AG04450 (cell line): ENCODE measurements at regions not wholly inside any gene's neighbourhood (a gene's known extent, or its start where the extent isn't known, plus 50 kb on each side); places are given as distances from the start of the nearest gene placed in this dataset.

Experiments used
- CTCF ChIA-PET: fragments of 300-600, 350-600 bp; formaldehyde crosslinking; extraction: SDS; loops from one replicate; lab custom pipeline; 2022; ENCODE audit warnings: antibody characterized with exemption, inconsistent platforms; lab: Charles Lee
- POLR2A ChIA-PET: fragments of 350-600 bp; formaldehyde crosslinking; extraction: SDS; loops from one replicate; lab custom pipeline; 2021; ENCODE audit warnings: antibody characterized with exemption, inconsistent platforms; lab: Yijun Ruan, JAX
- DNase-seq: peaks from one replicate; pipeline ENCODE4 v3.0.0-alpha.2; 2011; ENCODE audit warnings: low read depth, low spot score
- H3K27ac ChIP-seq: one replicate; pipeline ENCODE4 v1.5.1; 2012; ENCODE audit warnings: low read depth, low read length, control low read depth
- H3K27me3 ChIP-seq: one replicate; pipeline ENCODE4 v1.6.0; 2012; ENCODE audit warnings: low read length; ENCODE audit not compliant: control insufficient read depth, insufficient read depth
- H3K4me3 ChIP-seq: 2 replicates; pipeline ENCODE4 v1.5.1; 2011; ENCODE audit warnings: mild to moderate bottlenecking, low read depth, low read length, control low read depth
- H3K9me3 ChIP-seq: 2 replicates; pipeline ENCODE4 v1.5.1; 2012; ENCODE audit warnings: low read length; ENCODE audit not compliant: control insufficient read depth, insufficient read depth
- CTCF ChIP-seq: IDR thresholded peaks from 2 replicates; pipeline ENCODE4 v1.5.1; 2011; ENCODE audit warnings: low read depth, low read length, control low read depth, inconsistent platforms

DNA sequence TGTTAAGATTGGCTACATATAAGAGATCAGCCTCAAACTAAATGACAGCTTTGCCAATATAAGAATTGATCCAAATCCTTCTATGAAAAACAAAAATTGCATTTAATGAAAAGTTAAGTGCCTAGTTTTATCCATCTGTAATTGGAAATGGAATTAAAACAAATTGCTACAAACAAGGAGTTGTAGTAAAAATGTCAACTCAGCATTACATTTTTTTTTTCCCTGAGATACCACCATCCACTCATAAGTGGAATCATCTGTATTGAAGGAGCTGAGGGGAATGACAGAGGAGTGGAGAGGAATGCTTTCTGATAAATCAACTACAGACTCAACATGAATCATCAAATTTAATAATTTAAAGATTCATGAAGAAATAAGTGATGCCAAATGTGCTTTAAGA lies 601.8 kb downstream of the TMEM182 start:
- POLR2A ChIA-PET, result no interaction called here
- TF ChIP-seq CTCF, result no peak
- Histone ChIP-seq H3K27me3 (no peaks in the 10 kb centered on the region), H3K9me3 (peaks cover 9% of the 10 kb centered on the region), H3K4me3 (no peak overlapping the region), H3K27ac (no peak overlapping the region)
- no peak for DNase-seq
- CTCF ChIA-PET, result no interaction called here

GRCh38 chr2:103364177-103364576 lies 602.3 kb downstream of the TMEM182 start:
- no peak for TF ChIP-seq CTCF
- no peak for DNase-seq
- H3K9me3 ChIP-seq, result peaks cover 12% of the 10 kb centered on the region
- ChIA-PET CTCF (no interaction called here), POLR2A (no interaction called here)
- H3K27me3 ChIP-seq, result no peaks in the 10 kb centered on the region
- no peak overlapping the region for H3K27ac ChIP-seq
- H3K4me3 ChIP-seq, result no peak overlapping the region

DNA sequence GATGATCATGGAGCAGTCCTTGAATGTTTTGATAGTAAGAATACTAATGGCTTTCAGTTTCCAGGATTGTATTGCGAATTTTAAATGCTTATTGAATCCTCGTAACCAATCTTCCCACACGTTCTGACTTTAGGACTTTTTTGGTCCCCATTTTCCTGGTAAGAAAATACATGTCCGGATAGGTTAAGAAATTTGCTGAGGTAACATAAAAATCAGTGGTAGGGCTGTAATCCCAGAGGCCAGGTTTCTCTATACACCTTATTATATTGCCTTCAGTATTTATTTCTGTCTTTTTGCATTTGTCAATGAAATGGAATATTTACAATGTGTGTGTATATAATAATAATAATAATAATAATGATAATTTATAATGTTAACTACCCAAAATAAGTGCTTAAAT lies 603.2 kb downstream of the TMEM182 start:
- Histone ChIP-seq H3K27ac (no peak overlapping the region), H3K27me3 (no peaks in the 10 kb centered on the region), H3K9me3 (peaks cover 12% of the 10 kb centered on the region), H3K4me3 (no peak overlapping the region)
- no peak for DNase-seq
- no peak for TF ChIP-seq CTCF
- ChIA-PET POLR2A (no interaction called here), CTCF (no interaction called here)

DNA sequence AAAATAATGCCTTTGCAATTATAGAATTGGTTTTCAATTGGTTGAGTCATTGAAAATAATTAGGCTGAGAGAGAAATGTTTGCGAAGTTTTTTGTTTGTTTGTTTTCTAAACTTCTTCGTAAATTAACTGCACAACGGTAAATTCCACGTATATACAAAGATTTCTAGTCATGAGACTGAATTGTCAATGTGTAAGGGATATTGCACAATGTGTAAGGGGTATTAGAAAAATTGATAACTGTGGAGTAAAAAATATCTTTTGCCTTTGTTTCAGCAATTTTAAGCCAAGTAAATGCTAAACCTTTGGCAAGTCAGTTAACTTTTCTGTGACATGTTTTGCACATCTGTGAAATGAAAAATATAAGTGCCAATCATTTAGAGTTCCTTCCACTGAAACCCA lies 606.0 kb downstream of the TMEM182 start:
- Histone ChIP-seq H3K4me3 (no peak overlapping the region), H3K27ac (no peak overlapping the region), H3K27me3 (no peaks in the 10 kb centered on the region), H3K9me3 (peaks cover 8% of the 10 kb centered on the region)
- no peak for DNase-seq
- no peak for TF ChIP-seq CTCF
- ChIA-PET CTCF (no interaction called here), POLR2A (no interaction called here)

GRCh38 chr2:103383541-103383940 lies 621.7 kb downstream of the TMEM182 start:
- no peak for TF ChIP-seq CTCF
- H3K4me3 ChIP-seq, result no peak overlapping the region
- ChIA-PET POLR2A (no interaction called here), CTCF (no interaction called here)
- H3K27ac ChIP-seq, result no peak overlapping the region
- peaks cover 11% of the 10 kb centered on the region for H3K9me3 ChIP-seq
- DNase-seq, result no peak
- H3K27me3 ChIP-seq, result no peaks in the 10 kb centered on the region
